Activated CD4-positive, alpha-beta T cell treated with anti-CD3 and anti-CD28 coated beads for 4 hours (primary cell): ENCODE measurements at regions not wholly inside any gene's neighbourhood (a gene's known extent, or its start where the extent isn't known, plus 50 kb on each side); places are given as distances from the start of the nearest gene placed in this dataset.
"Not testable (repeated sequence)": the region's sequence is repeated elsewhere in the genome, so short reads cannot be mapped to it uniquely, and the experiment has no call there.

Source experiments
- DNase-seq, 2 donors: peaks; one replicate each; pipeline ENCODE4 v3.0.0-alpha.2; 2020

DNA sequence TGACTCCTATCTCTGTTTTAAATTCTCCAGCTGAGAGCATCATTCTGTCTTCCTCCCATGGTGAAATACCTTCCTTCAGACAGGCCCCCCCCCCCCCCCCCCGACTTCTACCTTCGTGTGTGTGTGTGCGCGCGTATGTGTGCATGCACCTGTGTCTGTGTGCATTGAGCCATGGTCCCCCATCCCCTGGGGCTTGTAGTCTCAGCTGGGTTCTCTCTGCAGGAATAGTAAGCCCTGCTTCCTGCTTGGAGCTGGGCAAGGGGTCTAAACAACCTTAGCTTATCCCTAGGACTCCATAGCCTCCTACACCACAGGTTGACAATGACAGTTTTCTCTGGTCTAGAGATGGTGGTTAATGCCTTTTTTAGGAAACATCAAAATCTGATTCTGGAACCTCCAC, 427.5 kb upstream of the KLHL29 start:
- DNase-seq: no peak

DNA sequence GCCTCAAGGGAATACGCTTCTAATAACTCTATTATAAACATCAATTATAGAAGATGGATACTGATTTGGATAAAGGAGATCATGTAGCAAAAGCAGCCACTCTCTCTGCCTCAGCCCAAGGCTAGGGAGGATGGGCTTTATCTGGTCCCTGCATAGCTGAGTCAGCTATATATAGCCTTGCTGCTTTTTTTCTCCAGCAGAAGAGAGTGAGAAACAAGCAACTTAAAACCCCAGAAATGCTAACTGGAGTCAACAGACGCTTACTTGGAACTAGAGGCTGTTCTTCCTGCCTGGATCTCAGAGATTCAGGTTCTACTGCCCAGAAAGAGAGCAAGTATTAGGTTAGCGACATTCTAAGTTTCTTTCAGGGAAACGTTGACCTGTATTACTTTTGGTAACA, 426.7 kb upstream of the KLHL29 start:
- DNase-seq: no peak

- DNase-seq: no peak
Observed at GRCh38 chr2:22967756-22968155, 417.2 kb upstream of the KLHL29 start.

- DNase-seq: no peak
Observed at GRCh38 chr2:22970284-22970975, 414.5 kb upstream of the KLHL29 start.

- no peak for DNase-seq
Observed at GRCh38 chr2:22970991-22971390, 414.0 kb upstream of the KLHL29 start.

DNA sequence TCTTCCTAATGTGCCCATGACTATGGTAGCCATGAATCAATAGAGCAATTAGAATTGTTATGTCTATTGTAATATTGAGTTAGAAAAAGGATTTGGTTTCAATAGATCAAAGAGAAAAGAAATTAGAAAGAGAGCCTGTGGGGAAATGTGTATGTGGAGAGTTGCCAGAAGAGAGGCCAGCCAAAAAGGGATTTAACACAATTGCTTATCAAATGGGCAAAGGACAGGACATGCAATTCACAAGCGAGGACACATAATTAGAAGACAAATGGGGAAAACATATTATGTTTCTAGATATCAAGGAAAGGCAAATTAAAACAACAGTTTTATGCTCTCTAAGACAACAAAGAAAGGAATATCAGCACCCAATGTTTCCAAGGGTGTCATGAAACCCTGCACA, 403.2 kb upstream of the KLHL29 start:
- DNase-seq: no peak

GRCh38 chr2:22984152-22984551, 400.8 kb upstream of the KLHL29 start:
- not testable (repeated sequence) for DNase-seq

DNA sequence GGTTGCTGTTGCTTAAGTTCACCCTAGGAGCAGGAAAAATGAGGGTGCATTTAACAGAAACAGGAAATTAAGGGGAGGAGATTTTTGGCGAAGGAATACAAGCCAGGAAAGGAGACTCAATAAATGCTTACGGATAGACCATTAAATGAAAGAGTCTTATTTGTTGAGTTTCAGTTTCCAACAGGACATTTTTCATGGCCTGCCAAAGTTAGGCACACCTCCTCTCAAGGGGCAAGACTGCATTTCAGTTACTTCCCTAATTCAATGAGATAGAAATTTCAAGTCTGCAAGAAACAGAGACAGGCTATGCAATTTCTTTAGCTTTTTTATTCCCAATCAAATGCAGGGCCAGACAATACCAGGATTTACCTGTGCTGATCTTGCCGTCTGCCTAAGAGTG, 394.7 kb upstream of the KLHL29 start:
- DNase-seq: no peak

- no peak for DNase-seq
Observed at GRCh38 chr2:22991844-22992243, 393.1 kb upstream of the KLHL29 start.

- DNase-seq: no peak
Observed at GRCh38 chr2:22992441-22992840, 392.5 kb upstream of the KLHL29 start.

DNA sequence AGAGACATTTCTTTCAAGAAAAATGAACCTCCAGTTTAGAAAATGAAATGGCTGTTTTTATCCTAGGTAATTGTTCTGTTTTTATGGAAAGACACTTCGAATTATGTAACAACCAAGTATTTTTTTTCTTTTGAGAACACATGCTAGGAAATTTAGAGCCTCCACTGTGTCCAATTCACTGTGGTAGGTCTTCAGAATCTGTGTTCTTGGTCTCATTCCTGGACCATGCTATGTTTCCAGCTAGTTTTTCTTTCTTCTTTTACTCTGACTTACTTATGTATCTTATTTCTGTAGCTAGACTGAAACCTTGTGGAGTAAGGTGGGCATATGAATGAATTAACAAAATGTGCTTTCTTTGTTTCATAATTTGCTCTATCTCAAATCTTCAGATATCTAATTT, 391.7 kb upstream of the KLHL29 start:
- no peak for DNase-seq

GRCh38 chr2:22995576-22995975, 389.4 kb upstream of the KLHL29 start:
- no peak for DNase-seq

DNA sequence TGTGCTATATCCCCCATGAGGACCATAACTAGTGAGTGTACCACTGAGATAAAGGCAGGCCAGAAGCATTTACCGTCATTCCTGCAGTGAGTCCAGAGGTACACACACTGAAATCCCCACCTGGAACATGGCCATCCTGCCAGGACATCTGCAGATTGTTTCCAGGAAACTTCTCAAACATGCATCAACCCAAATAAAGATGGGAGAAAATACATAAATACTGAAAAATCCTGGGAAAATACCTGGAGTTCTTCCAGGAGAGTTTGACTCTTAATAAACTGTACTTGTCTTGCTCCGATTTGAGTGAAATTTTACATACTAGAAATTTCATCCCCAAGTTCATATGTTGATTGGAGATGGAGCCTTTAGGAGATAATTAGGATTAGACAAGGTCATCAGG, 388.1 kb upstream of the KLHL29 start:
- no peak for DNase-seq

DNA sequence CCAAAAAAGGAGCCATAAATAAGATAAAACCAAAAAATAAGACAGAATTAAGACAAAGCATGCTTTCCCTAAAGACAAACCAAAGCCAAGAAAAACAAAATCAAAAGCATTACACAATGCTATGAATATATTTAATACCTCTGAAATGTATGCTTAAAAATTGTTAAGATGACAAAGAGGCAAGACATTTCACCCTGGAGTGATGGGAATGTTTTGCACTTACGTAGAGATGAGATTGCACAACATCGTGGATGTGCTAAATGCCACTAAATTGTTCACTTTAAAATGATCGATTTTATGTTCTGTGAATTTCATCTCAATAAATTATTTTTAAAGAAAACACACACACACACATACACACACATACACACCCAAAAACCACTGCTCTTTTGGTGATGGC, 386.6 kb upstream of the KLHL29 start:
- no peak for DNase-seq

DNA sequence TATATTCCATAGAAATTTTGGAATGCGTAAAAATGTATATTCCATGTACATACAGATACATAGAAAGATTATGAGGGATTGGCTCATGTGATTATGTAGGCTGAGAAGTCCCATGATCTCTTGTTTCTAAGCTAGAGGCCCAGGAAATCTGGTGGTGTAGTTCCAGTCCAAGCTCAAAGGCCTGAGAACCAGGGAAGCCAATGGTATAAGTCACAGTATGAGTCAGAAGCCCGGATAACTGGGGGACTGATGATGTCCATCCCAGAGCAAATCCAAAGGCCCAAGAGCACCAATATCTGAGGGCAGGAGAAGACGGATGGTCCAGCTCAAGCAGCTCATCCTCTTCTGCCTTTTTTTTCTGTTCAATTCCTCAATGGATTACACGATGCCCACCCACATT, 385.0 kb upstream of the KLHL29 start:
- DNase-seq: no peak

DNA sequence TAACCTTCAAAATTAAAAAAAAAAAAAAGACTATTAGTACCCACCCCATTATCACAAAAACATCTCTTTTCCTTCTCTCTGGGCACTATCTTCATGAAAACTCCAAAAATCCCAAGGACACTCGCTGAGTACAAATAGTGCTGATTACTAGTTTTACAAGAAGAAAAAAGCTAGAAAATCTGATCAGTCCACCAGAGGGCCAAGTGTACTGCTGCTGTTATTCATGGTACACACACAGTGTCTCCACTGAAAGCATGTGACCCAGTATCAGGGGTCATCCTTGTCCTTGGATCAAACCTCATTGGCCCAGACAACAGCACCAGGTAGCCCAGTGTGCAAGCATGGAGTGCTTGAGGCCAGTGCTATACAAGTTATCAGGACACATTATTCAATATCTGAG, 382.7 kb upstream of the KLHL29 start:
- no peak for DNase-seq

- no peak for DNase-seq
Observed at GRCh38 chr2:23005469-23005868, 379.5 kb upstream of the KLHL29 start.

DNA sequence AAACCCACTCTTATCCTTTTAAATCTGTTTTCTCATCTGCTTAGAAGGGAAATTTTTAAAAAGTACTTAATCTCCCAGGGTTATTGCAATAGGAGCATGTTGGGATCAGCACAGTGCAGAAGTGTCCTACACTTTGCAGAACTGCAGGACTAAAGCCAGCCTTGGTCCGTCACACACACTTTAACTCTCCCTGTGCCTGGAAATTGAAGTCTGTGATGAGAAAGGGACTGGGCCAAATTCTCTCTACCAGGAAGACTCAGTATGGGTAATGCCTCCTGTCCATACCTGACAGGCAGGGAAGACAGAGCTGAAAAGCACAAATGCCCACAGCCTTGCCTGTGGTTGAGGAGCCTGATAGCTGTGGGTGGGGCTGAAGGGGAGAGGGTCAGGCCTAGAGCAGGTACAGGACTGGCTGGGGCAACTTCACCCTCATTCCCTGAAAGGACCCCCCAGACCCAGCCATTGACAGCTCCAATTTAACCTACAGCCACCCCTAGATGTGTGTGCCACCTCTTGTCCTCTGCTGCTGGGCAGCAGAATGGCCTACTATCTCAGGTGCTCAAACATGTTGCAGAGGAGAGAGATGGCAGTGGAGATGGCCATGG, 377.2 kb upstream of the KLHL29 start:
- no peak for DNase-seq

DNA sequence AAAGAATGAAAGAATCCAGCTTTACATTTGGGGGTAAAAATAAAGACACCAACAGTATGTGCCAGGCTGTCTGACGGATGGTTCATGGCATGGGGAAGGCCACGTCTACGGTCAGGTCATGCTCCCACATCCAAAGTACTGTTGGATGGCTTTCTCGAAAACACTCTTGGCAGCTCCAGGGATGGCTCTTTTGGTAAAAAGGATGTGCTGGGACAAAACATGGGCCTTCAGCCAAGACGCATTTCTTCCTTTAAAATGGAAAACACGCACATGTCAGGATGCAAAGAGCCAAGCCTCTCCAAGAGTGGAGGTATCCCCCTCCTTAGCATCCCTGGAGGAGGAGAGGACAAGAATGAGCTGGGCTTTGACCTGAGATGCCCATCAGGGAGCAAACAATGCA, 376.5 kb upstream of the KLHL29 start:
- no peak for DNase-seq

DNA sequence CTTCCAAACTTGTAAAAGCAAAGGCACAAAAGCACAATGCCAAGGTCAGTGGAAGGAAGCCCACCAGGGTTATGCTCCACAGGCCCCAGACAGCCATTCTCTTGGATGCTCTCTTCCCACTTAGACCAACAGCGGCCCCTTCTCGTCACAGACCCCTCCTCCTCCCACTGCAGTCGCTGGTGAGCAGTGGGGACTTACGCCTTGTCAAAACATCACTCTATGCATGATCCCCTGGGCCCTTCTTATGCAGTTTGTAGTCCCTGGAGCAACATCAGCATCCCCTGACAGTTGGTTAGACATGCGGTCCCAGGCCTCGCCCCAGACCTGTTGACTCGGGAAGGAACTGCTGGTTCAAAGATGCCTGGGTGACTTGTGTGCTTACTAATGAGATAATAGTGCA, 376.0 kb upstream of the KLHL29 start:
- no peak for DNase-seq

DNA sequence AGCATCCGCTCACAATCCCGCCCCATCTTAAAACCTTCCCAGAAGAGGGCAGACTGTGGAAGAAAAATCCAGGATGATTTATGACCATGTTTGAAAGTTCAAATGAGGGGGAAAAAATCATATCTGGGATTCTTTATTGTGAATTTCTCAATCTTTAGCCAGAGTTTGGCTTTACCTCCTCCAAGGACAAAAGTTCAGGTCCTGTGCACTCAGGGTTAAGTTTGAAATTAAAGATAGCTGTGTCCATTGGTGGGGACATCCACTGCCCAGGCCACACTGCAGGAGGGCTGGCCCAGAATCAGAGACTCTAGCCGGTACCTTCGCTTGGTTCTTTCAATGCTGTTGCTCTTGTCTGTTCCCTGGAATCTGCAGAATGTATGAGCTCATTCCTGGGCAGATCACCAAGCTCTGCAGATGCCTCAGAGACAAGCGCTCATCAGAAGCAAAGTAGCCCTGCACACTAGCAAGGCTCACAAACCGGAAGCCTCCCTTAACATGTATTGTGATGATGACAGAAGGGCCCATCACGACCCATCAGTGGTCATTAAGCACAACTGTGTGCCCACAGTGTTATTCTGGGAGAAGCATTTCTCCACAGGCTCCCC, 375.3 kb upstream of the KLHL29 start:
- DNase-seq: no peak

DNA sequence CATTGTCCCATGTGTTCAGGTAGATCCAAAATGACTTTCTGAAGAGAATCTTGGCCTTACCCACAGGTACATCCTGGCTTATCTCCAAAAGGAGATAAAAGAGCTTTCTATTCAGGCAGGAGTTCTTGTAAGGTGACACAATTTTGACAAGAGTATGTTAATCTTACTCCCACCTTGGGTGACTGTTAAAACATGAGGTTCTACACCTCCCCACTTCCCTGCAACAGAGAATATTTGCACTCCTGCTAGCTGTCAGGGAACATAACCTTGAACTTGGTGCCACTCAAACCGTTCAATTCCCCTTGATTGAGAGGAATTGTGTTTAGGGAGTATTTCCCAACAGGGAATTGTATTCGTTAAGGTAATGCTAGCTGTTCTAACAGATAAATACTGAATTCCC, 372.5 kb upstream of the KLHL29 start:
- DNase-seq: no peak

- no peak for DNase-seq
Observed at GRCh38 chr2:23015651-23016200, 369.3 kb upstream of the KLHL29 start.

DNA sequence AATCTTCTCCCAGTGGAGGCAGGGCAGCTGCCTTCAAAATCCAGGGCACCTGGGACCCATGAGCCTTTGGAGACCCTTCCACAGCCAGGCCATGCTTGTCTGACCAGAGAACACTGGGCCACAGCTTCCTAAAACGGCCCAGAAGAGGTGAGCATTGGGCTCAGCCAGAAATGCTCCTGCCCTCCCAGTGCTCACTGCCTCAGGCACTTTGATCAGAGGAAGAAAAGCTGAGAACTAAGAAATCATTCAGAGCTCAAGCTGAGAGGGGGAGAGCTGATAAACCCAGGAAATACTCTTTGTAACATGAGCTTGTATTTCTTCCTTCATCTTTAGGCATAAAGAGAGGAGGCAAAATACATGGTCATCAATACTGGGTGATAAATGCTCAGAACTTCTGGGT, 365.5 kb upstream of the KLHL29 start:
- DNase-seq: no peak
